Aorta (tissue), 5 donors: ENCODE measurements at regions not wholly inside any gene's neighbourhood (a gene's known extent, or its start where the extent isn't known, plus 50 kb on each side); places are given as distances from the start of the nearest gene placed in this dataset.
"Not testable (repeated sequence)": the region's sequence is repeated elsewhere in the genome, so short reads cannot be mapped to it uniquely, and the experiment has no call there.

Experiments used
- ATAC-seq: fragments of 200-7000 bp; cut with Tn5 transposase; one replicate; pipeline ENCODE4 v1.9.1; 2022; ENCODE audit warnings: moderate library complexity; ENCODE audit not compliant: low FRiP score
- DNase-seq, 2 donors: peaks; one replicate each; pipeline ENCODE4 v3.0.0-alpha.2; 2020
- H3K27ac ChIP-seq, 2 donors: one replicate each; pipeline ENCODE4 v1.5.1; 2013; ENCODE audit warnings: low read length in 2 of 2, mild to moderate bottlenecking in 2 of 2, moderate library complexity in 2 of 2, control low read depth in 1 of 2, inconsistent platforms in 1 of 2, low read depth in 1 of 2
- H3K27me3 ChIP-seq, 2 donors: one replicate each; pipeline ENCODE4 v1.6.1; 2013; ENCODE audit warnings: control low read depth in 1 of 2, low read length in 1 of 2, mild to moderate bottlenecking in 1 of 2, moderate library complexity in 1 of 2; ENCODE audit not compliant: insufficient read depth in 2 of 2, control insufficient read depth in 1 of 2
- H3K36me3 ChIP-seq, 2 donors: one replicate each; pipeline ENCODE4 v1.6.1; 2013; ENCODE audit warnings: control low read depth in 1 of 2, low read length in 1 of 2, mild to moderate bottlenecking in 1 of 2; ENCODE audit not compliant: insufficient read depth in 2 of 2, control insufficient read depth in 1 of 2
- H3K4me1 ChIP-seq, 2 donors: one replicate each; pipeline ENCODE4 v1.6.1; 2013; ENCODE audit warnings: low read length in 2 of 2, control low read depth in 1 of 2, mild to moderate bottlenecking in 1 of 2, moderate library complexity in 1 of 2; ENCODE audit not compliant: insufficient read depth in 2 of 2, control insufficient read depth in 1 of 2
- H3K4me3 ChIP-seq, 2 donors: one replicate each; pipeline ENCODE4 v1.5.1; 2013; ENCODE audit warnings: low read length in 2 of 2, control low read depth in 1 of 2, mild to moderate bottlenecking in 1 of 2
- H3K9me3 ChIP-seq: one replicate; pipeline ENCODE4 v1.6.1; 2013; ENCODE audit warnings: mild to moderate bottlenecking, low read length; ENCODE audit not compliant: control insufficient read depth
- WGBS, 2 donors: extraction: QIAGEN DNeasy Blood & Tissue Kit; methylation state at CpG; one replicate each; pipeline ENCODE4 v1.1.7; 2013; 5-methylcytosine and 5-hydroxymethylcytosine counted together
- intact Hi-C, 2 donors: fragments of 100-400 bp; cut with DNase I; formaldehyde crosslinking; loops; one replicate each; pipeline versions ENCODE4 v1.14.2 to v1.15.0; 2022
- donor health status: healthy with polysubstance abuse.
- donor health status: Bipolar disorder and iron deficiency.
- donor health status: DM: no; HTN: no; CAD: no.
- donor health status: DM: no; HTN: no; CAD: no.
- donor health status: DM: yes; HTN: yes; CAD: no.

- WGBS, 2 donors = 62 to 65% methylated on average over 2 of the region's 2 CpGs
- H3K9me3 ChIP-seq, ATAC-seq, H3K27ac ChIP-seq, H3K36me3 ChIP-seq, DNase-seq, intact Hi-C loops, H3K27me3 ChIP-seq, H3K4me3 ChIP-seq, H3K4me1 ChIP-seq: not testable (repeated sequence)
Observed at GRCh38 chr11:101218091-101218490, 88.5 kb upstream of the PGR start.

GRCh38 chr11:101216091-101216490 lies 86.5 kb upstream of the PGR start:
- H3K9me3 ChIP-seq, ATAC-seq, intact Hi-C loops, H3K4me1 ChIP-seq, DNase-seq, H3K27ac ChIP-seq, H3K4me3 ChIP-seq, H3K36me3 ChIP-seq, H3K27me3 ChIP-seq: not testable (repeated sequence)
- WGBS, 2 donors = 84 to 90% methylated on average over 1 of the region's 1 CpG

GRCh38 chr11:101215069-101215468 lies 85.5 kb upstream of the PGR start:
- H3K27me3 ChIP-seq = no peaks in the 10 kb centered on the region
- no peak overlapping the region for H3K27ac ChIP-seq
- WGBS, 2 donors = 71 to 78% methylated on average over 1 of the region's 1 CpG
- ATAC-seq (no peak), DNase-seq (no peak)
- intact Hi-C loops = no loop called here
- H3K4me1 ChIP-seq = no peaks in the 10 kb centered on the region
- H3K9me3 ChIP-seq = peaks cover 4% of the 10 kb centered on the region
- H3K4me3 ChIP-seq = no peak overlapping the region
- no peaks in the 10 kb centered on the region for H3K36me3 ChIP-seq

GRCh38 chr11:101211407-101211975 lies 81.9 kb upstream of the PGR start:
- DNase-seq = no peak
- Histone ChIP-seq H3K9me3 (no peaks in the 10 kb centered on the region), H3K4me1 (no peaks in the 10 kb centered on the region), H3K36me3 (no peaks in the 10 kb centered on the region), H3K27ac (no peak overlapping the region), H3K4me3 (no peak overlapping the region), H3K27me3 (no peaks in the 10 kb centered on the region)
- intact Hi-C loops = loop anchor here in 1 of 2 donors (5.0 kb wide), 1 partner anchor 84 kb away; the partner anchor contains the start of gene PGR
- ATAC-seq = no peak
- 60 to 70% methylated on average over 3 of the region's 3 CpGs for WGBS, 2 donors

- H3K27ac ChIP-seq = no peak overlapping the region
- no peaks in the 10 kb centered on the region for H3K9me3 ChIP-seq
- ATAC-seq = peak; percentile 60
- no peak for DNase-seq
- H3K4me1 ChIP-seq = no peaks in the 10 kb centered on the region
- intact Hi-C loops = no loop called here
- H3K4me3 ChIP-seq = no peak overlapping the region
- H3K27me3 ChIP-seq = no peaks in the 10 kb centered on the region
- H3K36me3 ChIP-seq = no peaks in the 10 kb centered on the region
Observed at GRCh38 chr11:101202614-101203013, 73.0 kb upstream of the PGR start.

- no peaks in the 10 kb centered on the region for H3K9me3 ChIP-seq
- no peak overlapping the region for H3K27ac ChIP-seq
- H3K36me3 ChIP-seq = no peaks in the 10 kb centered on the region
- H3K4me3 ChIP-seq = no peak overlapping the region
- intact Hi-C loops = no loop called here
- no peak for DNase-seq
- ATAC-seq = no peak
- H3K4me1 ChIP-seq = no peaks in the 10 kb centered on the region
- H3K27me3 ChIP-seq = no peaks in the 10 kb centered on the region
- WGBS, 2 donors = 91 to 93% methylated on average over 2 of the region's 2 CpGs
Observed at GRCh38 chr11:101199416-101199815, 69.8 kb upstream of the PGR start.

GRCh38 chr11:101195294-101195693 lies 65.7 kb upstream of the PGR start:
- Histone ChIP-seq H3K9me3 (no peaks in the 10 kb centered on the region), H3K4me1 (no peaks in the 10 kb centered on the region), H3K27me3 (no peaks in the 10 kb centered on the region), H3K36me3 (no peaks in the 10 kb centered on the region), H3K27ac (no peak overlapping the region), H3K4me3 (no peak overlapping the region)
- DNase-seq = no peak
- no peak for ATAC-seq
- intact Hi-C loops = no loop called here
- whole genome bisulfite sequencing, 2 donors = 47 to 66% methylated on average over 2 of the region's 2 CpGs

- Histone ChIP-seq H3K9me3 (no peaks in the 10 kb centered on the region), H3K4me3 (no peak overlapping the region), H3K4me1 (peaks cover 0 to 3% of the 10 kb centered on the region in 2 donors), H3K27ac (no peak overlapping the region), H3K27me3 (no peaks in the 10 kb centered on the region), H3K36me3 (no peaks in the 10 kb centered on the region)
- DNase-seq = no peak
- 11 to 12% methylated on average over 2 of the region's 2 CpGs for WGBS, 2 donors
- intact Hi-C loops = no loop called here
- no peak for ATAC-seq
Observed at GRCh38 chr11:101188801-101189200, 59.2 kb upstream of the PGR start.

GRCh38 chr11:101188173-101188572 lies 58.6 kb upstream of the PGR start:
- Histone ChIP-seq H3K36me3 (no peaks in the 10 kb centered on the region), H3K27ac (peak overlapping the region in 1 of 2 donors; percentile 57), H3K27me3 (no peaks in the 10 kb centered on the region), H3K4me1 (peaks cover 0 to 3% of the 10 kb centered on the region in 2 donors), H3K9me3 (no peaks in the 10 kb centered on the region), H3K4me3 (no peak overlapping the region)
- intact Hi-C loops = no loop called here
- 10 to 17% methylated on average over 3 of the region's 3 CpGs for WGBS, 2 donors
- DNase-seq (no peak), ATAC-seq (no peak)
